Stomach (tissue), 4 donors: ENCODE measurements at regions not wholly inside any gene's neighbourhood (a gene's known extent, or its start where the extent isn't known, plus 50 kb on each side); places are given as distances from the start of the nearest gene placed in this dataset.
"Not testable (repeated sequence)": the region's sequence is repeated elsewhere in the genome, so short reads cannot be mapped to it uniquely, and the experiment has no call there.

Source experiments
- CTCF ChIP-seq, 7 experiments: fragments of 450-650 bp in 4 of 7; fragments of 200-600 bp in 3 of 7; sonication (generic) in 3 of 7; IDR thresholded peaks; one replicate each; pipeline ENCODE4 v1.5.1; 2016 to 2019; ENCODE audit warnings: antibody characterized with exemption in 7 of 7, control low read depth in 2 of 7, mild to moderate bottlenecking in 1 of 7
- EP300 ChIP-seq: sonication (generic); formaldehyde crosslinking; IDR thresholded peaks from one replicate; pipeline ENCODE4 v1.6.1; 2017; ENCODE audit warnings: antibody characterized with exemption

GRCh38 chr10:120213283-120213682, 243.7 kb upstream of the PLPP4 start:
- TF ChIP-seq EP300; CTCF (IDR thresholded peaks at IDR 0.05): not testable (repeated sequence)
